CD4-positive, alpha-beta T cell treated with Interleukin-12 subunit alpha and Interleukin-12 subunit beta, for 1 hour (primary cell): ENCODE measurements at regions not wholly inside any gene's neighbourhood (a gene's known extent, or its start where the extent isn't known, plus 50 kb on each side); places are given as distances from the start of the nearest gene placed in this dataset.

Experiments used
- DNase-seq: peaks from one replicate; pipeline ENCODE4 v3.0.0-alpha.2; 2020

- no peak for DNase-seq
Observed at GRCh38 chrX:40303256-40304077, 205.7 kb upstream of the BCOR start.

GRCh38 chrX:40300286-40300890 lies 202.6 kb upstream of the BCOR start:
- peak; percentile 1 for DNase-seq

GRCh38 chrX:40299641-40300046 lies 201.9 kb upstream of the BCOR start:
- DNase-seq: peak; percentile 22

- DNase-seq: no peak
Observed at GRCh38 chrX:40298572-40299479, 201.1 kb upstream of the BCOR start.

GRCh38 chrX:40298069-40298468 lies 200.3 kb upstream of the BCOR start:
- DNase-seq: no peak

- DNase-seq: no peak
Observed at GRCh38 chrX:40291553-40291952, 193.8 kb upstream of the BCOR start.

- DNase-seq: no peak
Observed at GRCh38 chrX:40290517-40290916, 192.8 kb upstream of the BCOR start.

- no peak for DNase-seq
Observed at GRCh38 chrX:40285876-40286275, 188.1 kb upstream of the BCOR start.

GRCh38 chrX:40284852-40285251 lies 187.1 kb upstream of the BCOR start:
- no peak for DNase-seq

GRCh38 chrX:40283981-40284380 lies 186.2 kb upstream of the BCOR start:
- DNase-seq: no peak

- no peak for DNase-seq
Observed at GRCh38 chrX:40282946-40283660, 185.3 kb upstream of the BCOR start.

- no peak for DNase-seq
Observed at GRCh38 chrX:40282348-40282747, 184.6 kb upstream of the BCOR start.

GRCh38 chrX:40281336-40282005 lies 183.7 kb upstream of the BCOR start:
- DNase-seq: peak; percentile 47

GRCh38 chrX:40279762-40280161 lies 182.0 kb upstream of the BCOR start:
- DNase-seq: no peak

GRCh38 chrX:40279091-40279430 lies 181.3 kb upstream of the BCOR start:
- no peak for DNase-seq

GRCh38 chrX:40278340-40279090 lies 180.8 kb upstream of the BCOR start:
- DNase-seq: peak; percentile 78

GRCh38 chrX:40277672-40278071 lies 179.9 kb upstream of the BCOR start:
- DNase-seq: no peak

- DNase-seq: no peak
Observed at GRCh38 chrX:40273356-40274050, 175.7 kb upstream of the BCOR start.

- no peak for DNase-seq
Observed at GRCh38 chrX:40272776-40273175, 175.0 kb upstream of the BCOR start.

- no peak for DNase-seq
Observed at GRCh38 chrX:40272141-40272540, 174.4 kb upstream of the BCOR start.

GRCh38 chrX:40268188-40268520 lies 170.4 kb upstream of the BCOR start:
- DNase-seq: no peak
